ENCODE measurements at regions not wholly inside any gene's neighbourhood (a gene's known extent, or its start where the extent isn't known, plus 50 kb on each side); places are given as distances from the start of the nearest gene placed in this dataset.

DNA sequence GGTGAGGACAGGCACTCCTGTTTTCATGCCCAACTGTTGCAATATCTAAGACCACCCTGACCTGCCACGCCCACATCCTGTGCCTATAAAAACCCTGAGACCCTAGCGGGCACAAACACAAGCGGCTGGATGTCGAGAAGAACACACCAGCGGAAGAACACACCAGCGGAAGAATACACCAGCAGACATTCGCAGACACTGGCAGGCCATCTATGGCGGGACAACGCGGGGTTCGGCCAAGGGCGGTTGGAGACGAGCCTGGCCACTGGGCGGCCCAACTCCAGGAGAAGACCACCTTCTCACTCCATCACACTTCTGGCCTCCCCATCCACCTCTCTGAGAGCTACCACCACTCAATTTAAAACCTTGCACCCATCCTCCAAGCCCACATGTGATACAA lies 361.4 kb downstream of the FAT4 start:
- H3K4me1 ChIP-seq = no peaks in the 10 kb centered on the region
- H3K9me3 ChIP-seq = no peaks in the 10 kb centered on the region
- no peaks in the 10 kb centered on the region for H3K36me3 ChIP-seq
- no peak for DNase-seq (ENCODE audit: extremely low spot score in 2 of 2)
- no peak overlapping the region for H3K27ac ChIP-seq
- intact Hi-C loops (cut with DNase I) = no loop called here
- TF ChIP-seq POLR2A (IDR thresholded peaks at IDR 0.05) = no peak
- no peak overlapping the region for H3K4me3 ChIP-seq
- no peaks in the 10 kb centered on the region for H3K27me3 ChIP-seq

DNA sequence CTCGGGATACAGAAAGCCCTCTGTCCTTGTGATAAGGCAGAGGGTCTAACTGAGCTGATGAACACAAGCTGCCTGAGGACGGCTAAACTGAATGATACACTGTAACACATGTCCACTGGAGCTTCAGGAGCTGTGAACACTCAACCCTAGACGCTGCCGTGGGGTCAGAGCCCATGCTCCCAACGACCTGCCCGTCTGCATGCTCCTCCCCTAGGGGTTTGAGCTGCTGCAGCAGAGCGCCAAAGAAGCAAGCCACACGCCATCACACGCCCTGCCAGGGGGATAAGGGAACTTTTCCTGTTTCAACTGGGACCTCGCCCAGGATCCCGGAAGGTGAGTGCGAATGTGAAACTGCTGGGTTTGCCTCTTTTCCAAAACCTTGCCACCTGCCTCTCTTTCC lies 361.8 kb downstream of the FAT4 start:
- Histone ChIP-seq H3K36me3 (no peaks in the 10 kb centered on the region), H3K27me3 (no peaks in the 10 kb centered on the region), H3K4me3 (no peak overlapping the region), H3K27ac (no peak overlapping the region), H3K9me3 (no peaks in the 10 kb centered on the region), H3K4me1 (no peaks in the 10 kb centered on the region)
- intact Hi-C loops (cut with DNase I) = no loop called here
- TF ChIP-seq POLR2AphosphoS5 (IDR thresholded peaks at IDR 0.05; ENCODE audit: insufficient read depth in 1 of 2, low read depth in 1 of 2) = no peak
- no peak for TF ChIP-seq POLR2A (IDR thresholded peaks at IDR 0.05)
- TF ChIP-seq, protein P1, sequence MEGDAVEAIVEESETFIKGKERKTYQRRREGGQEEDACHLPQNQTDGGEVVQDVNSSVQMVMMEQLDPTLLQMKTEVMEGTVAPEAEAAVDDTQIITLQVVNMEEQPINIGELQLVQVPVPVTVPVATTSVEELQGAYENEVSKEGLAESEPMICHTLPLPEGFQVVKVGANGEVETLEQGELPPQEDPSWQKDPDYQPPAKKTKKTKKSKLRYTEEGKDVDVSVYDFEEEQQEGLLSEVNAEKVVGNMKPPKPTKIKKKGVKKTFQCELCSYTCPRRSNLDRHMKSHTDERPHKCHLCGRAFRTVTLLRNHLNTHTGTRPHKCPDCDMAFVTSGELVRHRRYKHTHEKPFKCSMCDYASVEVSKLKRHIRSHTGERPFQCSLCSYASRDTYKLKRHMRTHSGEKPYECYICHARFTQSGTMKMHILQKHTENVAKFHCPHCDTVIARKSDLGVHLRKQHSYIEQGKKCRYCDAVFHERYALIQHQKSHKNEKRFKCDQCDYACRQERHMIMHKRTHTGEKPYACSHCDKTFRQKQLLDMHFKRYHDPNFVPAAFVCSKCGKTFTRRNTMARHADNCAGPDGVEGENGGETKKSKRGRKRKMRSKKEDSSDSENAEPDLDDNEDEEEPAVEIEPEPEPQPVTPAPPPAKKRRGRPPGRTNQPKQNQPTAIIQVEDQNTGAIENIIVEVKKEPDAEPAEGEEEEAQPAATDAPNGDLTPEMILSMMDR (IDR thresholded peaks at IDR 0.05) = no peak
- DNase-seq (ENCODE audit: extremely low spot score in 2 of 2) = no peak

DNA sequence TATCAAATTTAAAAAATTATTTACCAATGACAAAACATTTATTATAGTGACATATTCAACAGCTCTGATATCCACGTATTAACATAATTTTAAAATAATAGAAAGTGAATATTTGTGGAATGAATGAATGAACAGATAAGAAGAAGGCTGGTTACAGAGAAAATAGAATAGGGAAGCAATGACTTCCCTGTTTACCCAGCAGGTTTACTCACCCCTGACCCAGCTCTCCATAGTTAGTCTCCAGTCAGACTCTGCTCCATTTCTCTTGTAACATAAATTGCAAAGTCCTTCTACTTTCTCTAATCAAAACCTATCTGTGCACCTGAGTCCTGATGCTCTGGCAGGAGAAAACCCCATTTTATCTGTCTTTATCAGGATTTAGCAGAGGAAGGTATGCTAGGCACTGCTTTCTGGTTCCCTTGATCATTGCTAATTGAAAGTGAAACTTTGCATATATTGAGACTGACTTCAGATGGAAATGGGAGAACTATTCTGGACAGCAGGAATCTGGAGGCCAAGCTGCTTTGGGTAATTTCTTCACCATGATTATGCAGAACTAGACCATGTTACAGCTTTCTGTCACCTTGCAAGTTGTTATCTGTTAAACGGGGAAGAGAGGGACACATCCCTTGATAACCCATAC lies 363.0 kb downstream of the FAT4 start:
- TF ChIP-seq POLR2AphosphoS5 (IDR thresholded peaks at IDR 0.05; ENCODE audit: insufficient read depth in 1 of 2, low read depth in 1 of 2) = no peak
- TF ChIP-seq, protein P1 (IDR thresholded peaks at IDR 0.05) = no peak
- DNase-seq (ENCODE audit: extremely low spot score in 2 of 2) = no peak
- H3K36me3 ChIP-seq = no peaks in the 10 kb centered on the region
- no peaks in the 10 kb centered on the region for H3K9me3 ChIP-seq
- H3K4me1 ChIP-seq = no peaks in the 10 kb centered on the region
- H3K27me3 ChIP-seq = no peaks in the 10 kb centered on the region
- no peak overlapping the region for H3K4me3 ChIP-seq
- no peak overlapping the region for H3K27ac ChIP-seq
- intact Hi-C loops (cut with DNase I) = no loop called here

DNA sequence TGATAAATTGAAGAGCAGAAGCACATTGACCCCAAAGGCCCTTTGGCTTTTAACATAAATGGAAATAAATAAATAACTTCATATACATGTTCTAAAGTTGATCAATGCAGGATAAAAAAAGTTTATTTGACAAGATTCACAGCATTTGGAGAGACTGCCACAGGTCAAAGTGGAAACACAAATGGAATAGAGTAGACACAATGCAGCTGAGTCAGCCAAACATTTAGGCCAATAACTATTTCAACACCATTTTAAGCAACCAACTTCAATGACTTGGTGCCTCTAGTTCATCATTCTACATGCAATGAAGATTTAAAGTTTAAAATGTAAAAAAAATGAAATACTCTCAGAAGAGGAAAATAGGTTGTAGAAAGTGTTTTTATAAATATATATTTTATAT lies 365.2 kb downstream of the FAT4 start:
- DNase-seq (ENCODE audit: extremely low spot score in 2 of 2) = no peak
- no peaks in the 10 kb centered on the region for H3K4me1 ChIP-seq
- no peaks in the 10 kb centered on the region for H3K9me3 ChIP-seq
- no peak overlapping the region for H3K4me3 ChIP-seq
- TF ChIP-seq POLR2AphosphoS5 (IDR thresholded peaks at IDR 0.05; ENCODE audit: insufficient read depth in 1 of 2, low read depth in 1 of 2) (no peak), POLR2A (IDR thresholded peaks at IDR 0.05) (no peak)
- TF ChIP-seq, protein P1 (IDR thresholded peaks at IDR 0.05) = no peak
- H3K27ac ChIP-seq = no peak overlapping the region
- no peaks in the 10 kb centered on the region for H3K36me3 ChIP-seq
- H3K27me3 ChIP-seq = no peaks in the 10 kb centered on the region
- intact Hi-C loops (cut with DNase I) = no loop called here

DNA sequence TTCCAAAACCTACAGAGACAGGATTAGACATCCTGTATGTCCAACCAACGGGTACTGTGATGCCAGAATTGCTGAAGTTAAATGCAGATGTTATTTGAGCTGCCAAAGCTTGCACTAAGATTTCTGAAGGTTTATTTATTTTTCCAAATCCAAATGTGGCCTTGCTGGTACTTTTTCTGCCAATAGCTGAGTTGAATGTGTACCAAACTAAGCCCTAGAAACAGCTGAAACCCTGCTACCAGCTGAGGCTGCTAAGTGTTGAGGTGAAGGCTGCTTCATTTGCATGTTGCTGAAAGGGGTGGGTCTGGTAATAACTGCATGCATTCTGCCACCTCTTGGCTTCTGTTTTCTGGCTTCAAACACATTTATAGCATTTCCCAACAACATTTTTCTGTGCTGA lies 366.5 kb downstream of the FAT4 start:
- Histone ChIP-seq H3K4me3 (no peak overlapping the region), H3K9me3 (no peaks in the 10 kb centered on the region), H3K27me3 (no peaks in the 10 kb centered on the region), H3K4me1 (no peaks in the 10 kb centered on the region), H3K27ac (no peak overlapping the region), H3K36me3 (no peaks in the 10 kb centered on the region)
- TF ChIP-seq, protein P1 (IDR thresholded peaks at IDR 0.05) = no peak
- no peak for TF ChIP-seq POLR2A (IDR thresholded peaks at IDR 0.05)
- no peak for TF ChIP-seq POLR2AphosphoS5 (IDR thresholded peaks at IDR 0.05; ENCODE audit: insufficient read depth in 1 of 2, low read depth in 1 of 2)
- intact Hi-C loops (cut with DNase I) = no loop called here
- no peak for DNase-seq (ENCODE audit: extremely low spot score in 2 of 2)
